GM23338 (cell line): ENCODE measurements at regions not wholly inside any gene's neighbourhood (a gene's known extent, or its start where the extent isn't known, plus 50 kb on each side); places are given as distances from the start of the nearest gene placed in this dataset.
A peak's percentile ranks its signal among the peaks of the same experiment; 100 is the strongest.

Experiments used
- ATAC-seq: fragments of 200-7000 bp; cut with Tn5 transposase; 3 replicates; pipeline ENCODE4 v1.9.1; 2020
- DNase-seq: peaks from one replicate; pipeline ENCODE4 v3.0.0-alpha.2; 2015; ENCODE audit warnings: low spot score
- H2AFZ ChIP-seq: fragments of 200-600 bp; sonication (generic); 2 replicates; pipeline ENCODE4 v1.8.0; 2016; ENCODE audit warnings: antibody characterized with exemption, mild to moderate bottlenecking, moderate library complexity
- H3F3A ChIP-seq: fragments of 200-600 bp; sonication (generic); replicated peaks from 2 replicates; pipeline ENCODE4 v1.8.0; 2017; ENCODE audit warnings: antibody characterized with exemption, mixed run types, low read depth
- H3K27ac ChIP-seq: fragments of 200-600 bp; sonication (generic); 2 replicates; pipeline ENCODE4 v1.6.1; 2016; ENCODE audit warnings: low read depth
- H3K27me3 ChIP-seq: fragments of 200-600 bp; sonication (generic); 2 replicates; pipeline ENCODE4 v1.8.0; 2016; ENCODE audit warnings: mild to moderate bottlenecking, mixed run types, moderate library complexity; ENCODE audit not compliant: insufficient read depth
- H3K36me3 ChIP-seq: fragments of 200-600 bp; sonication (generic); 2 replicates; pipeline ENCODE4 v1.8.0; 2016; ENCODE audit warnings: mild to moderate bottlenecking; ENCODE audit not compliant: insufficient read depth
- H3K4me1 ChIP-seq: fragments of 200-600 bp; sonication (generic); 2 replicates; pipeline ENCODE4 v1.8.0; 2016; ENCODE audit warnings: mild to moderate bottlenecking, moderate library complexity; ENCODE audit not compliant: insufficient read depth
- H3K4me2 ChIP-seq: fragments of 200-600 bp; sonication (generic); 2 replicates; pipeline ENCODE4 v1.7.1; 2017; ENCODE audit warnings: mixed run types
- H3K4me3 ChIP-seq: fragments of 200-600 bp; sonication (generic); 2 replicates; pipeline ENCODE4 v1.6.1; 2016; ENCODE audit warnings: mixed run types
- H3K79me2 ChIP-seq: fragments of 200-600 bp; sonication (generic); replicated peaks from 2 replicates; pipeline ENCODE4 v1.8.0; 2017; ENCODE audit warnings: mild to moderate bottlenecking; ENCODE audit not compliant: insufficient read depth
- H3K9me2 ChIP-seq: fragments of 200-600 bp; sonication (generic); 2 replicates; pipeline ENCODE4 v1.8.0; 2017; ENCODE audit not compliant: insufficient read depth
- H4K20me1 ChIP-seq: fragments of 200-600 bp; sonication (generic); replicated peaks from 2 replicates; pipeline ENCODE4 v1.8.0; 2017; ENCODE audit warnings: mild to moderate bottlenecking; ENCODE audit not compliant: insufficient read depth
- H3K27ac Mint-ChIP-seq: 2 replicates; pipeline ENCODE4 v1.8.0; 2020; ENCODE audit warnings: inconsistent platforms, mild to moderate bottlenecking, moderate library complexity, mixed read lengths
- H3K27me3 Mint-ChIP-seq: 3 replicates; pipeline ENCODE4 v1.8.0; 2022; ENCODE audit warnings: low read depth, mild to moderate bottlenecking, moderate library complexity, mixed read lengths, inconsistent platforms; ENCODE audit not compliant: insufficient read depth, poor library complexity
- H3K36me3 Mint-ChIP-seq: 3 replicates; pipeline ENCODE4 v1.8.0; 2021; ENCODE audit warnings: low read depth, mild to moderate bottlenecking, inconsistent platforms, moderate library complexity, mixed read lengths
- H3K4me1 Mint-ChIP-seq: 3 replicates; pipeline ENCODE4 v1.8.0; 2020; ENCODE audit warnings: mild to moderate bottlenecking, inconsistent platforms, mixed read lengths
- H3K4me3 Mint-ChIP-seq: 3 replicates; pipeline ENCODE4 v1.8.0; 2021; ENCODE audit warnings: moderate library complexity, mild to moderate bottlenecking, inconsistent platforms, mixed read lengths
- H3K9me3 Mint-ChIP-seq: 3 replicates; pipeline ENCODE4 v1.8.0; 2020; ENCODE audit warnings: moderate library complexity, mild to moderate bottlenecking, inconsistent platforms, mixed read lengths
- EZH2 ChIP-seq: fragments of 200-600 bp; sonication (generic); IDR thresholded peaks from one replicate; pipeline ENCODE4 v1.8.0; 2017; ENCODE audit warnings: antibody characterized with exemption, mild to moderate bottlenecking, low read depth; ENCODE audit not compliant: unreplicated experiment
- JUNB ChIP-seq: IDR thresholded peaks from one replicate; pipeline ENCODE4 v1.6.1; 2016; ENCODE audit warnings: antibody characterized with exemption; ENCODE audit not compliant: unreplicated experiment
- NANOG ChIP-seq: IDR thresholded peaks from 2 replicates; pipeline ENCODE4 v1.6.1; 2016; ENCODE audit warnings: antibody characterized with exemption, borderline replicate concordance
- POLR2AphosphoS5 ChIP-seq: IDR thresholded peaks from 2 replicates; pipeline ENCODE4 v1.6.1; 2016; ENCODE audit warnings: antibody characterized with exemption, low read depth
- STAT1 ChIP-seq: IDR thresholded peaks from one replicate; pipeline ENCODE4 v1.6.1; 2016; ENCODE audit warnings: antibody characterized with exemption; ENCODE audit not compliant: unreplicated experiment
- ZNF114 ChIP-seq: fragments of 250-450 bp; sonication (Bioruptor Pico); IDR thresholded peaks from 2 replicates; pipeline ENCODE4 v1.5.0; 2020; ENCODE audit warnings: mild to moderate bottlenecking, moderate library complexity
- ZNF331 ChIP-seq: fragments of 250-450 bp; sonication (Bioruptor Pico); IDR thresholded peaks from 2 replicates; pipeline ENCODE4 v1.5.0; 2020; ENCODE audit warnings: low read depth, mild to moderate bottlenecking, moderate library complexity
- TF ChIP-seq, protein P1 (sequence below): IDR thresholded peaks from one replicate; pipeline ENCODE4 v1.6.1; 2018; ENCODE audit warnings: antibody characterized with exemption; ENCODE audit not compliant: unreplicated experiment
- TF ChIP-seq, protein P2 (sequence below), 2 experiments: fragments of 200-600 bp in 1 of 2; sonication (generic) in 1 of 2; conservative IDR thresholded peaks; 2 replicates each; pipeline versions ENCODE4 v1.5.1 to v1.6.1; 2016 to 2017; ENCODE audit warnings: antibody characterized with exemption in 2 of 2, low read depth in 2 of 2, mild to moderate bottlenecking in 2 of 2, moderate library complexity in 1 of 2
- TF ChIP-seq, protein P3 (sequence below): IDR thresholded peaks from 2 replicates; pipeline ENCODE4 v1.6.1; 2016; ENCODE audit warnings: antibody characterized with exemption

DNA sequence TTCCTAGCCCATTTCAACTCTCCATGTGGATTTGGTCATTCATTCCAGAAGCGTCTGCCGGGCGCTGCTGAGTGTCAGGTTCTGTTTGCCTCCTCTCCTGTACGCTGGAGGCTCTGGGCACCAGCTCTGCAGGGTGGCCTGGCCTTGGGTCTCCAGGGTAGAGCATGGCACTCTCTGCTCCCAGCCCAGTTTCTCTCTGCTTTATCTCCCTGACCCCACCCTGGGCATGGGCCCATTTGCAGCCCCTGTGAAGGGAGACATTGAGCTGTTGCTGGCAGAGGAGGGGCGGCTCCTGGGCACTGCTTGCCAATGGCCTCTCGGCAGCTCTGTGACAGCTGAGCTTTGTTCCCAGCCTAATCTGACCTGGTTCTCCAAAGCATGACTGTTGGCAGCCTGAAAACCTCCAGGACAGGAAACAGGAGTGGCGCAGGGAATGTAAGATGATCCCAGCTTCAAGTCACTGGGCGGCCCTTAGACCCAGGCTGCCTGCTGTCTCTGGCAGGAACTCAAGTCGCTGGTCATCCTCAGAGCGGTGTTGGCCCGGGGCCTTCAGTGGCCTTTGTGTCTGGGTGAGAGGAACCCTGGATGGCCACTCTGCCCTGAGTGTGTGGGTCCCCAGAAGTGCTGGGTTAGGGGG, 146.8 kb downstream of the SEC14L1 start:
- Mint-ChIP-seq H3K27ac (peak overlapping the region; percentile 74), H3K9me3 (no peaks in the 10 kb centered on the region; the same call in 2 of the 3 replicates), H3K27me3 (peaks cover 9% of the 10 kb centered on the region), H3K36me3 (peaks cover 6% of the 10 kb centered on the region; the same call in 1 of the 3 replicates), H3K4me1 (peaks cover 36% of the 10 kb centered on the region), H3K4me3 (no peak overlapping the region)
- Histone ChIP-seq H3F3A (no peaks in the 10 kb centered on the region), H2AFZ (no peak overlapping the region), H3K4me2 (peak overlapping the region; percentile 53; the same call in 1 of the 2 replicates), H3K36me3 (no peaks in the 10 kb centered on the region), H3K9me2 (no peaks in the 10 kb centered on the region), H3K4me3 (no peak overlapping the region), H3K4me1 (peaks cover 25% of the 10 kb centered on the region), H3K27ac (peak overlapping the region; percentile 63; the same call in 1 of the 2 replicates), H4K20me1 (no peaks in the 10 kb centered on the region; the same call in none of the 2 replicates), H3K79me2 (peaks cover 51% of the 10 kb centered on the region), H3K27me3 (0 out of 2 replicates have a peak, but pooled peaks cover under 1% of the 10 kb centered on the region)
- TF ChIP-seq, protein P1, sequence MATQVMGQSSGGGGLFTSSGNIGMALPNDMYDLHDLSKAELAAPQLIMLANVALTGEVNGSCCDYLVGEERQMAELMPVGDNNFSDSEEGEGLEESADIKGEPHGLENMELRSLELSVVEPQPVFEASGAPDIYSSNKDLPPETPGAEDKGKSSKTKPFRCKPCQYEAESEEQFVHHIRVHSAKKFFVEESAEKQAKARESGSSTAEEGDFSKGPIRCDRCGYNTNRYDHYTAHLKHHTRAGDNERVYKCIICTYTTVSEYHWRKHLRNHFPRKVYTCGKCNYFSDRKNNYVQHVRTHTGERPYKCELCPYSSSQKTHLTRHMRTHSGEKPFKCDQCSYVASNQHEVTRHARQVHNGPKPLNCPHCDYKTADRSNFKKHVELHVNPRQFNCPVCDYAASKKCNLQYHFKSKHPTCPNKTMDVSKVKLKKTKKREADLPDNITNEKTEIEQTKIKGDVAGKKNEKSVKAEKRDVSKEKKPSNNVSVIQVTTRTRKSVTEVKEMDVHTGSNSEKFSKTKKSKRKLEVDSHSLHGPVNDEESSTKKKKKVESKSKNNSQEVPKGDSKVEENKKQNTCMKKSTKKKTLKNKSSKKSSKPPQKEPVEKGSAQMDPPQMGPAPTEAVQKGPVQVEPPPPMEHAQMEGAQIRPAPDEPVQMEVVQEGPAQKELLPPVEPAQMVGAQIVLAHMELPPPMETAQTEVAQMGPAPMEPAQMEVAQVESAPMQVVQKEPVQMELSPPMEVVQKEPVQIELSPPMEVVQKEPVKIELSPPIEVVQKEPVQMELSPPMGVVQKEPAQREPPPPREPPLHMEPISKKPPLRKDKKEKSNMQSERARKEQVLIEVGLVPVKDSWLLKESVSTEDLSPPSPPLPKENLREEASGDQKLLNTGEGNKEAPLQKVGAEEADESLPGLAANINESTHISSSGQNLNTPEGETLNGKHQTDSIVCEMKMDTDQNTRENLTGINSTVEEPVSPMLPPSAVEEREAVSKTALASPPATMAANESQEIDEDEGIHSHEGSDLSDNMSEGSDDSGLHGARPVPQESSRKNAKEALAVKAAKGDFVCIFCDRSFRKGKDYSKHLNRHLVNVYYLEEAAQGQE = no peak
- TF ChIP-seq JUNB (no peak), ZNF331 (CRISPR knock-in tag) (no peak), NANOG (no peak), EZH2 (no peak), ZNF114 (CRISPR knock-in tag) (no peak), POLR2AphosphoS5 (no peak), STAT1 (no peak)
- TF ChIP-seq, protein P2, sequence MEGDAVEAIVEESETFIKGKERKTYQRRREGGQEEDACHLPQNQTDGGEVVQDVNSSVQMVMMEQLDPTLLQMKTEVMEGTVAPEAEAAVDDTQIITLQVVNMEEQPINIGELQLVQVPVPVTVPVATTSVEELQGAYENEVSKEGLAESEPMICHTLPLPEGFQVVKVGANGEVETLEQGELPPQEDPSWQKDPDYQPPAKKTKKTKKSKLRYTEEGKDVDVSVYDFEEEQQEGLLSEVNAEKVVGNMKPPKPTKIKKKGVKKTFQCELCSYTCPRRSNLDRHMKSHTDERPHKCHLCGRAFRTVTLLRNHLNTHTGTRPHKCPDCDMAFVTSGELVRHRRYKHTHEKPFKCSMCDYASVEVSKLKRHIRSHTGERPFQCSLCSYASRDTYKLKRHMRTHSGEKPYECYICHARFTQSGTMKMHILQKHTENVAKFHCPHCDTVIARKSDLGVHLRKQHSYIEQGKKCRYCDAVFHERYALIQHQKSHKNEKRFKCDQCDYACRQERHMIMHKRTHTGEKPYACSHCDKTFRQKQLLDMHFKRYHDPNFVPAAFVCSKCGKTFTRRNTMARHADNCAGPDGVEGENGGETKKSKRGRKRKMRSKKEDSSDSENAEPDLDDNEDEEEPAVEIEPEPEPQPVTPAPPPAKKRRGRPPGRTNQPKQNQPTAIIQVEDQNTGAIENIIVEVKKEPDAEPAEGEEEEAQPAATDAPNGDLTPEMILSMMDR (conservative IDR thresholded peaks at IDR 0.05; ENCODE audit: low read depth in 2 of 2) = no peak
- TF ChIP-seq, protein P3, sequence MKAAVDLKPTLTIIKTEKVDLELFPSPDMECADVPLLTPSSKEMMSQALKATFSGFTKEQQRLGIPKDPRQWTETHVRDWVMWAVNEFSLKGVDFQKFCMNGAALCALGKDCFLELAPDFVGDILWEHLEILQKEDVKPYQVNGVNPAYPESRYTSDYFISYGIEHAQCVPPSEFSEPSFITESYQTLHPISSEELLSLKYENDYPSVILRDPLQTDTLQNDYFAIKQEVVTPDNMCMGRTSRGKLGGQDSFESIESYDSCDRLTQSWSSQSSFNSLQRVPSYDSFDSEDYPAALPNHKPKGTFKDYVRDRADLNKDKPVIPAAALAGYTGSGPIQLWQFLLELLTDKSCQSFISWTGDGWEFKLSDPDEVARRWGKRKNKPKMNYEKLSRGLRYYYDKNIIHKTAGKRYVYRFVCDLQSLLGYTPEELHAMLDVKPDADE = no peak
- peak; percentile 46 for ATAC-seq
- DNase-seq = peak; percentile 49
